A549 (cell line): ENCODE measurements at regions not wholly inside any gene's neighbourhood (a gene's known extent, or its start where the extent isn't known, plus 50 kb on each side); places are given as distances from the start of the nearest gene placed in this dataset.
A peak's percentile ranks its signal among the peaks of the same experiment; 100 is the strongest.

Source experiments
- ATAC-seq, 2 experiments: fragments of 200-7000 bp in 1 of 2; fragments of >200 bp in 1 of 2; cut with Nextera tagmentation in 1 of 2; cut with Tn5 transposase in 1 of 2; 3 replicates each; pipeline versions ENCODE4 v1.8.0 to v1.9.1; 2018 to 2020; ENCODE audit warnings: mild to moderate bottlenecking in 1 of 2, moderate library complexity in 1 of 2
- CTCF ChIA-PET: fragments of 300-600 bp; sonication (Branson Sonifier 250); formaldehyde crosslinking; extraction: SDS; loops from one replicate; lab custom pipeline; 2021; ENCODE audit warnings: antibody characterized with exemption, inconsistent platforms; lab: Yijun Ruan, JAX
- POLR2A ChIA-PET: fragments of 350-600 bp; formaldehyde crosslinking; extraction: SDS; loops from one replicate; lab custom pipeline; 2021; ENCODE audit warnings: antibody characterized with exemption, inconsistent platforms; lab: Yijun Ruan, JAX
- DNase-seq, 2 experiments: peaks; one replicate each; pipeline versions ENCODE4 v3.0.0 to v3.0.0-alpha.2; 2011 to 2016; ENCODE audit warnings: low read depth in 1 of 2, low spot score in 1 of 2
- FAIRE-seq: peaks from 2 replicates; lab custom pipeline; 2011; peaks lifted over from hg19 to GRCh38; lab: Jason Lieb, UNC
- H3K27ac ChIP-seq, 2 experiments: fragments of >200 bp; sonication (Bioruptor Twin); formaldehyde crosslinking; 3 replicates each; pipeline ENCODE4 v1.5.1; 2016 to 2017
- H3K4me1 ChIP-seq: fragments of >200 bp; sonication (Bioruptor Twin); formaldehyde crosslinking; 3 replicates; pipeline ENCODE4 v1.6.1; 2016
- H3K4me2 ChIP-seq: fragments of >200 bp; sonication (Bioruptor Twin); formaldehyde crosslinking; 3 replicates; pipeline ENCODE4 v1.6.1; 2016
- H3K4me3 ChIP-seq: fragments of >200 bp; sonication (Bioruptor Twin); formaldehyde crosslinking; 3 replicates; pipeline ENCODE4 v1.5.1; 2016
- H3K9me3 ChIP-seq: fragments of >200 bp; sonication (Bioruptor Twin); formaldehyde crosslinking; 3 replicates; pipeline ENCODE4 v1.6.1; 2016
- CBX2 ChIP-seq: fragments of 200-600 bp; sonication (generic); IDR thresholded peaks from 2 replicates; pipeline ENCODE4 v1.6.1; 2016; ENCODE audit warnings: low read depth, mild to moderate bottlenecking, borderline replicate concordance
- CEBPB ChIP-seq, 2 experiments: fragments of >200 bp in 1 of 2; sonication (Bioruptor Twin) in 1 of 2; formaldehyde crosslinking in 1 of 2; IDR thresholded peaks; 2 replicates each; pipeline ENCODE4 v1.6.1; 2012 to 2016
- CHD4 ChIP-seq: fragments of 200-600 bp; sonication (generic); IDR thresholded peaks from 2 replicates; pipeline ENCODE4 v1.6.1; 2016; ENCODE audit warnings: antibody characterized with exemption, mild to moderate bottlenecking, borderline replicate concordance
- EHMT2 ChIP-seq: fragments of 200-600 bp; sonication (generic); IDR thresholded peaks from 2 replicates; pipeline ENCODE4 v1.6.1; 2016; ENCODE audit warnings: antibody characterized with exemption, low read depth, mild to moderate bottlenecking, moderate library complexity
- EP300 ChIP-seq, 2 experiments: fragments of >200 bp; sonication (Bioruptor Twin); formaldehyde crosslinking; IDR thresholded peaks; 2 replicates in 1 of 2; 3 replicates in 1 of 2; pipeline ENCODE4 v1.6.1; 2016 to 2017
- FOSB ChIP-seq: fragments of 250-450 bp; sonication (Bioruptor Pico); IDR thresholded peaks from 2 replicates; pipeline ENCODE4 v1.5.0; 2020; ENCODE audit warnings: mild to moderate bottlenecking, moderate library complexity
- FOXS1 ChIP-seq: fragments of 250-450 bp; sonication (Bioruptor Pico); IDR thresholded peaks from 2 replicates; pipeline ENCODE4 v1.5.0; 2020; ENCODE audit warnings: mild to moderate bottlenecking, moderate library complexity
- HDAC2 ChIP-seq: fragments of 200-600 bp; sonication (generic); IDR thresholded peaks from 2 replicates; pipeline ENCODE4 v1.6.1; 2016
- JUNB ChIP-seq: fragments of >200 bp; sonication (Bioruptor Twin); formaldehyde crosslinking; IDR thresholded peaks from 2 replicates; pipeline ENCODE4 v1.6.1; 2016
- KDM5A ChIP-seq: fragments of 200-600 bp; sonication (generic); IDR thresholded peaks from 2 replicates; pipeline ENCODE4 v1.6.1; 2016; ENCODE audit warnings: antibody characterized with exemption, mild to moderate bottlenecking
- MAZ ChIP-seq: fragments of 150-350 bp; IDR thresholded peaks from 2 replicates; pipeline ENCODE4 v1.6.1; 2014; ENCODE audit warnings: antibody characterized with exemption, low read depth, low read length, borderline replicate concordance
- NFE2L2 ChIP-seq: fragments of 150-350 bp; conservative IDR thresholded peaks from 2 replicates; pipeline ENCODE4 v1.6.1; 2014; ENCODE audit warnings: low read length
- NPAS2 ChIP-seq: fragments of 250-450 bp; sonication (Bioruptor Pico); IDR thresholded peaks from 2 replicates; pipeline ENCODE4 v1.8.0; 2022; ENCODE audit warnings: mild to moderate bottlenecking, moderate library complexity, borderline replicate concordance
- POLR2A ChIP-seq: IDR thresholded peaks from 2 replicates; pipeline ENCODE4 v1.6.1; 2012; ENCODE audit warnings: mild to moderate bottlenecking, low read length
- RFX5 ChIP-seq: fragments of 450-650 bp; IDR thresholded peaks from 2 replicates; pipeline ENCODE4 v1.7.1; 2014; ENCODE audit warnings: antibody characterized with exemption, mild to moderate bottlenecking, moderate library complexity
- RNF2 ChIP-seq: fragments of 200-600 bp; sonication (generic); IDR thresholded peaks from 2 replicates; pipeline ENCODE4 v1.6.1; 2016; ENCODE audit warnings: low read depth, mild to moderate bottlenecking, antibody characterized with exemption, moderate library complexity, borderline replicate concordance
- TFCP2L1 ChIP-seq: fragments of 250-450 bp; sonication (Bioruptor Pico); IDR thresholded peaks from 2 replicates; pipeline ENCODE4 v1.5.0; 2021; ENCODE audit warnings: mild to moderate bottlenecking
- TP53 ChIP-seq: fragments of 250-450 bp; sonication (Bioruptor Pico); IDR thresholded peaks from 2 replicates; pipeline ENCODE4 v1.5.0; 2021; ENCODE audit warnings: mild to moderate bottlenecking, moderate library complexity
- ZFP36 ChIP-seq: fragments of 450-650 bp; IDR thresholded peaks from 2 replicates; pipeline ENCODE4 v1.6.1; 2014; ENCODE audit warnings: borderline replicate concordance; ENCODE audit not compliant: partially characterized antibody
- ZSCAN20 ChIP-seq: fragments of 250-450 bp; sonication (Bioruptor Pico); IDR thresholded peaks from 2 replicates; pipeline ENCODE4 v1.8.0; 2022; ENCODE audit warnings: mild to moderate bottlenecking, moderate library complexity
- WGBS: methylation state at CpG from one replicate; pipeline ENCODE4 v1.1.6; 2017; ENCODE audit errors: missing lambda C conversion rate; 5-methylcytosine and 5-hydroxymethylcytosine counted together
- TF ChIP-seq, protein P1 (sequence below): fragments of 250-450 bp; sonication (Bioruptor Pico); IDR thresholded peaks from 2 replicates; pipeline ENCODE4 v1.5.0; 2020; ENCODE audit warnings: low read depth, mild to moderate bottlenecking, moderate library complexity
- TF ChIP-seq, protein P2 (sequence below): IDR thresholded peaks from 2 replicates; pipeline ENCODE4 v1.6.1; 2012
- TF ChIP-seq, protein P3 (sequence below): IDR thresholded peaks from 2 replicates; pipeline ENCODE4 v1.6.1; 2012
- TF ChIP-seq, protein P4 (sequence below): fragments of >200 bp; sonication (Bioruptor Twin); formaldehyde crosslinking; IDR thresholded peaks from 2 replicates; pipeline ENCODE4 v1.6.1; 2016
- TF ChIP-seq, protein P5 (sequence below): fragments of 150-350 bp; IDR thresholded peaks from 2 replicates; pipeline ENCODE4 v1.6.1; 2014; ENCODE audit warnings: low read depth, mild to moderate bottlenecking, low read length
- TF ChIP-seq, protein P6 (sequence below): fragments of 200-600 bp; sonication (generic); IDR thresholded peaks from 2 replicates; pipeline ENCODE4 v1.6.1; 2016; ENCODE audit warnings: antibody characterized with exemption, mild to moderate bottlenecking, moderate library complexity

DNA sequence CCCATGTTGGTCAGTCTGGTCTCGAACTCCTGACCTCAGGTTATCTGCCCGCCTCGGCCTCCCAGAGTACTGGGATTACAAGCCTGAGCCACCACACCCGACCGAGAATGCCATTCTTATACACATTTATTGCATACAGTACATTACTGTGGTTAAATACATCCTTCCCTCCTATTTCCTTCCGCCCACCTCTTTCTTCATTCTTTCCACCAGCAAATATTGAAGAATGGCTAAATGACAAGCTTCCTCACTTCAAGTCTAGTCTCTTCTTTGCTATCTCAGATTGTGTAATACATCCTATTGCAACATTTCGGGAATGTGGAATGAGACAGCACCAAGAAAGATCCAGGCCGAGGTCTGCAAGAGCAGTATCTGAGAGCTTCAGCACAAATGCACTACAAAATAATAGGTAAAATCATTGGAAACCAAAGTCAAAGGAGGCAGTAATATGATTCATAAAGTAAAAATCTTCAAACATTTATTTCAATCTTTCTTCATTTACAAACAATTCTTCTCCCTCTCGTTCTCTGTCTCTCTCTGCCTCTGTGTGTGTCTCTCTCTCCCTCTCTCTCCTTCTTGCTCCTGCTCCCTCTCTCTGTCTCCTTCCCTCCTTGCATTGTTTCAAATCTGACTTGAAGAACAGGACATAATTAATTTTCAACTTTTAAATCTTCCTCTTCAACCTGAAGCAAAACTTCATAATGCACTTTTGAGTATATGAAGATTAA lies 94.7 kb upstream of the TGFBR2 start (continued):
- TF ChIP-seq CEBPB (IDR thresholded peaks at IDR 0.05): peak; percentile 100
- TF ChIP-seq NFE2L2: 0 out of 2 replicates have a peak, but pooled peaks have one; percentile 15
- TF ChIP-seq, protein P1, sequence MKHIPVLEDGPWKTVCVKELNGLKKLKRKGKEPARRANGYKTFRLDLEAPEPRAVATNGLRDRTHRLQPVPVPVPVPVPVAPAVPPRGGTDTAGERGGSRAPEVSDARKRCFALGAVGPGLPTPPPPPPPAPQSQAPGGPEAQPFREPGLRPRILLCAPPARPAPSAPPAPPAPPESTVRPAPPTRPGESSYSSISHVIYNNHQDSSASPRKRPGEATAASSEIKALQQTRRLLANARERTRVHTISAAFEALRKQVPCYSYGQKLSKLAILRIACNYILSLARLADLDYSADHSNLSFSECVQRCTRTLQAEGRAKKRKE (CRISPR knock-in tag): no peak
- TF ChIP-seq, protein P2, sequence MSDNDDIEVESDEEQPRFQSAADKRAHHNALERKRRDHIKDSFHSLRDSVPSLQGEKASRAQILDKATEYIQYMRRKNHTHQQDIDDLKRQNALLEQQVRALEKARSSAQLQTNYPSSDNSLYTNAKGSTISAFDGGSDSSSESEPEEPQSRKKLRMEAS: peak; percentile 68
- TF ChIP-seq, protein P3, sequence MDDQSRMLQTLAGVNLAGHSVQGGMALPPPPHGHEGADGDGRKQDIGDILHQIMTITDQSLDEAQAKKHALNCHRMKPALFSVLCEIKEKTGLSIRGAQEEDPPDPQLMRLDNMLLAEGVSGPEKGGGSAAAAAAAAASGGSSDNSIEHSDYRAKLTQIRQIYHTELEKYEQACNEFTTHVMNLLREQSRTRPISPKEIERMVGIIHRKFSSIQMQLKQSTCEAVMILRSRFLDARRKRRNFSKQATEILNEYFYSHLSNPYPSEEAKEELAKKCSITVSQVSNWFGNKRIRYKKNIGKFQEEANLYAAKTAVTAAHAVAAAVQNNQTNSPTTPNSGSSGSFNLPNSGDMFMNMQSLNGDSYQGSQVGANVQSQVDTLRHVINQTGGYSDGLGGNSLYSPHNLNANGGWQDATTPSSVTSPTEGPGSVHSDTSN: no peak
- peak; percentile 31; the same call in 1 of the 2 replicates for TF ChIP-seq FOSB (CRISPR knock-in tag)
- TF ChIP-seq POLR2A: no peak
- no peak for TF ChIP-seq CBX2
- peak; percentile 93 for TF ChIP-seq JUNB
- TF ChIP-seq TP53 (CRISPR knock-in tag): no peak
- TF ChIP-seq RFX5: no peak
- TF ChIP-seq, protein P4, sequence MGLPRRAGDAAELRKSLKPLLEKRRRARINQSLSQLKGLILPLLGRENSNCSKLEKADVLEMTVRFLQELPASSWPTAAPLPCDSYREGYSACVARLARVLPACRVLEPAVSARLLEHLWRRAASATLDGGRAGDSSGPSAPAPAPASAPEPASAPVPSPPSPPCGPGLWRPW: peak; percentile 100
- no peak for TF ChIP-seq HDAC2
- no peak for TF ChIP-seq NPAS2 (CRISPR knock-in tag)
- TF ChIP-seq, protein P5, sequence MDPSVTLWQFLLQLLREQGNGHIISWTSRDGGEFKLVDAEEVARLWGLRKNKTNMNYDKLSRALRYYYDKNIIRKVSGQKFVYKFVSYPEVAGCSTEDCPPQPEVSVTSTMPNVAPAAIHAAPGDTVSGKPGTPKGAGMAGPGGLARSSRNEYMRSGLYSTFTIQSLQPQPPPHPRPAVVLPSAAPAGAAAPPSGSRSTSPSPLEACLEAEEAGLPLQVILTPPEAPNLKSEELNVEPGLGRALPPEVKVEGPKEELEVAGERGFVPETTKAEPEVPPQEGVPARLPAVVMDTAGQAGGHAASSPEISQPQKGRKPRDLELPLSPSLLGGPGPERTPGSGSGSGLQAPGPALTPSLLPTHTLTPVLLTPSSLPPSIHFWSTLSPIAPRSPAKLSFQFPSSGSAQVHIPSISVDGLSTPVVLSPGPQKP: no peak
- TF ChIP-seq, protein P6, sequence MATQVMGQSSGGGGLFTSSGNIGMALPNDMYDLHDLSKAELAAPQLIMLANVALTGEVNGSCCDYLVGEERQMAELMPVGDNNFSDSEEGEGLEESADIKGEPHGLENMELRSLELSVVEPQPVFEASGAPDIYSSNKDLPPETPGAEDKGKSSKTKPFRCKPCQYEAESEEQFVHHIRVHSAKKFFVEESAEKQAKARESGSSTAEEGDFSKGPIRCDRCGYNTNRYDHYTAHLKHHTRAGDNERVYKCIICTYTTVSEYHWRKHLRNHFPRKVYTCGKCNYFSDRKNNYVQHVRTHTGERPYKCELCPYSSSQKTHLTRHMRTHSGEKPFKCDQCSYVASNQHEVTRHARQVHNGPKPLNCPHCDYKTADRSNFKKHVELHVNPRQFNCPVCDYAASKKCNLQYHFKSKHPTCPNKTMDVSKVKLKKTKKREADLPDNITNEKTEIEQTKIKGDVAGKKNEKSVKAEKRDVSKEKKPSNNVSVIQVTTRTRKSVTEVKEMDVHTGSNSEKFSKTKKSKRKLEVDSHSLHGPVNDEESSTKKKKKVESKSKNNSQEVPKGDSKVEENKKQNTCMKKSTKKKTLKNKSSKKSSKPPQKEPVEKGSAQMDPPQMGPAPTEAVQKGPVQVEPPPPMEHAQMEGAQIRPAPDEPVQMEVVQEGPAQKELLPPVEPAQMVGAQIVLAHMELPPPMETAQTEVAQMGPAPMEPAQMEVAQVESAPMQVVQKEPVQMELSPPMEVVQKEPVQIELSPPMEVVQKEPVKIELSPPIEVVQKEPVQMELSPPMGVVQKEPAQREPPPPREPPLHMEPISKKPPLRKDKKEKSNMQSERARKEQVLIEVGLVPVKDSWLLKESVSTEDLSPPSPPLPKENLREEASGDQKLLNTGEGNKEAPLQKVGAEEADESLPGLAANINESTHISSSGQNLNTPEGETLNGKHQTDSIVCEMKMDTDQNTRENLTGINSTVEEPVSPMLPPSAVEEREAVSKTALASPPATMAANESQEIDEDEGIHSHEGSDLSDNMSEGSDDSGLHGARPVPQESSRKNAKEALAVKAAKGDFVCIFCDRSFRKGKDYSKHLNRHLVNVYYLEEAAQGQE: no peak
- no peak for TF ChIP-seq EHMT2
- no peak for TF ChIP-seq FOXS1 (CRISPR knock-in tag)
- no peak for TF ChIP-seq ZSCAN20 (CRISPR knock-in tag)
- no peak for TF ChIP-seq MAZ
- TF ChIP-seq KDM5A: no peak

DNA sequence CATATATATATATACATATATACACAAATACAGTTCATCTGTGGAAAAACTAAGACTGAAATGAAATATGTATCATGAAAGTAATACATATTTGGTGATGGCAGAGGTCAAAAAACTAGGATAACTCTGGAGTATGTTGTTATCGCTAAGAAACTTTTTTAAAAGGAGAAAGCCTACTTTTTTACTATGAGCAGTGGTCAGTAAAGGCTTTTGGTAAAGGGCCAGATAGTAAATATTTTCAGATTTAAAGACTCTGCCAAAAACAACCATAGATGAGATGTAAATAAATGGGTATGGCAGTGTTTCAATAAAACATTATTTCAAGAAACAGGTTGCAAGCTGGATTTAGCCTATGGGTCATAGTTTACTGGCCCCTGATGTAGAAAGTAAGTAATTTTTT lies 93.8 kb upstream of the TGFBR2 start:
- Histone ChIP-seq H3K4me1 (peaks cover 33% of the 10 kb centered on the region), H3K27ac (peak overlapping the region; percentile 77 to 97), H3K9me3 (no peaks in the 10 kb centered on the region), H3K4me2 (peak overlapping the region; percentile 57), H3K4me3 (no peak overlapping the region)
- ChIA-PET POLR2A (no interaction called here), CTCF (interaction anchor here (1.2 to 1.8 kb wide), 3 partner anchors 10 to 43 kb away, joined by 3 to 6 read pairs (median 4); no protein-coding TSS in a partner anchor)
- WGBS: 71% methylated on average over 1 of the region's 1 CpG
- TF ChIP-seq, protein P2: no peak
- TF ChIP-seq, protein P3: no peak
- no peak for TF ChIP-seq CHD4
- TF ChIP-seq EP300 (IDR thresholded peaks at IDR 0.05): no peak
- no peak for TF ChIP-seq RNF2
- TF ChIP-seq ZFP36: no peak
- no peak for TF ChIP-seq TFCP2L1
- DNase-seq (no peak), ATAC-seq (no peak), FAIRE-seq (no peak)
